ENCODE measurements at regions not wholly inside any gene's neighbourhood (a gene's known extent, or its start where the extent isn't known, plus 50 kb on each side); places are given as distances from the start of the nearest gene placed in this dataset.

DNA sequence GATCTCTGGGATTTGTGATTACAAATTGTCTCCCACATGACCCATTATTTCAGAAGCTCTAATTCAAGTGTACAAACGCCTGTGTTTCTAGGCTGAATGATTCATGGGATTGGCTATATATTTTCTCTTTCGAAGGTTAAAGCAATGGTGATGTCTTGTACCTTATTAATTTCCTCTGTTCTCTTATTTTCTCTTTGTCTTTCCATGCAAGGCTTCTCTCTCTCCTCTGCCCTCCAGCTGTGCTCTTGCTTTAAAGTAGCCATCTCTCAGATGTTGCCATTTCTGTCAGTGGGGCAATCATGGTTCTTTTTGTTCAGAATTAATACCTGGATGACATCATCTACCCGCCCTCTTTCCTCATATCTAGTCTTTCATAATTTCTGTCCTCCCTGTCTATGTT is 184.3 kb upstream of the ATP10B start:
- FAIRE-seq (no peak), DNase-seq (ENCODE audit: low read depth, low spot score) (no peak), ATAC-seq (no peak)
- intact Hi-C loops (cut with micrococcal nuclease; ENCODE audit: unreplicated experiment), result no loop called here
- SMC1A ChIA-PET (ENCODE audit: uncharacterized antibody, unreplicated experiment), result no interaction called here
- Histone ChIP-seq H3K9me3 (replicated peaks; ENCODE audit: control insufficient read depth, insufficient read depth, low read length) (no peaks in the 10 kb centered on the region), H3K4me3 (no peak overlapping the region), H3K4me2 (ENCODE audit: control insufficient read depth, insufficient read depth) (no peak overlapping the region), H3K27me3 (replicated peaks in 1 of 2; ENCODE audit: control insufficient read depth in 2 of 2, insufficient read depth in 2 of 2, low read length in 1 of 2) (no peaks in the 10 kb centered on the region), H2AFZ (ENCODE audit: control insufficient read depth, low read depth, low read length) (no peak overlapping the region), H3K79me2 (ENCODE audit: control insufficient read depth, insufficient read depth, low read length) (no peaks in the 10 kb centered on the region), H3K4me1 (ENCODE audit: control insufficient read depth, insufficient read depth, low read length) (no peaks in the 10 kb centered on the region), H4K20me1 (ENCODE audit: control insufficient read depth, insufficient read depth) (no peaks in the 10 kb centered on the region), H3K36me3 (ENCODE audit: control insufficient read depth in 2 of 2, insufficient read depth in 2 of 2, low read length in 1 of 2) (no peaks in the 10 kb centered on the region), H3K27ac (ENCODE audit: control insufficient read depth, insufficient read depth) (no peak overlapping the region), H3K9ac (ENCODE audit: control insufficient read depth, insufficient read depth, low read length) (no peak overlapping the region)
- TF ChIP-seq, protein P1, sequence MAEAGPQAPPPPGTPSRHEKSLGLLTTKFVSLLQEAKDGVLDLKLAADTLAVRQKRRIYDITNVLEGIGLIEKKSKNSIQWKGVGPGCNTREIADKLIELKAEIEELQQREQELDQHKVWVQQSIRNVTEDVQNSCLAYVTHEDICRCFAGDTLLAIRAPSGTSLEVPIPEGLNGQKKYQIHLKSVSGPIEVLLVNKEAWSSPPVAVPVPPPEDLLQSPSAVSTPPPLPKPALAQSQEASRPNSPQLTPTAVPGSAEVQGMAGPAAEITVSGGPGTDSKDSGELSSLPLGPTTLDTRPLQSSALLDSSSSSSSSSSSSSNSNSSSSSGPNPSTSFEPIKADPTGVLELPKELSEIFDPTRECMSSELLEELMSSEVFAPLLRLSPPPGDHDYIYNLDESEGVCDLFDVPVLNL (IDR thresholded peaks at IDR 0.05; ENCODE audit: low read depth, low read length), result no peak
- TF ChIP-seq MXI1 (IDR thresholded peaks at IDR 0.05; ENCODE audit: low read depth, low read length) (no peak), RBBP5 (conservative IDR thresholded peaks at IDR 0.05) (no peak), NFIC (IDR thresholded peaks at IDR 0.05; ENCODE audit: low read depth, low read length) (no peak), NFXL1 (IDR thresholded peaks at IDR 0.05; ENCODE audit: borderline replicate concordance) (no peak), GABPA (IDR thresholded peaks at IDR 0.05; ENCODE audit: low read depth) (no peak), SIN3A (IDR thresholded peaks at IDR 0.05; ENCODE audit: low read depth, low read length) (no peak), SMAD1 (IDR thresholded peaks at IDR 0.05; ENCODE audit: low read depth, partially characterized antibody) (no peak), FOXM1 (IDR thresholded peaks at IDR 0.05; ENCODE audit: low read depth, low read length) (no peak), CEBPB (IDR thresholded peaks at IDR 0.05; ENCODE audit: borderline replicate concordance in 1 of 2, low read depth in 2 of 2, low read length in 2 of 2) (no peak), ZNF24 (IDR thresholded peaks at IDR 0.05) (no peak), ZNF622 (IDR thresholded peaks at IDR 0.05) (no peak), ZSCAN29 (IDR thresholded peaks at IDR 0.05) (no peak), SUPT20H (IDR thresholded peaks at IDR 0.05; ENCODE audit: borderline replicate concordance, control insufficient read depth, low read depth, low read length) (no peak), TCF3 (IDR thresholded peaks at IDR 0.05; ENCODE audit: borderline replicate concordance, insufficient read depth, low read depth, low read length) (no peak), RUNX3 (IDR thresholded peaks at IDR 0.05; ENCODE audit: low read length) (no peak)
- TF ChIP-seq, protein P2, sequence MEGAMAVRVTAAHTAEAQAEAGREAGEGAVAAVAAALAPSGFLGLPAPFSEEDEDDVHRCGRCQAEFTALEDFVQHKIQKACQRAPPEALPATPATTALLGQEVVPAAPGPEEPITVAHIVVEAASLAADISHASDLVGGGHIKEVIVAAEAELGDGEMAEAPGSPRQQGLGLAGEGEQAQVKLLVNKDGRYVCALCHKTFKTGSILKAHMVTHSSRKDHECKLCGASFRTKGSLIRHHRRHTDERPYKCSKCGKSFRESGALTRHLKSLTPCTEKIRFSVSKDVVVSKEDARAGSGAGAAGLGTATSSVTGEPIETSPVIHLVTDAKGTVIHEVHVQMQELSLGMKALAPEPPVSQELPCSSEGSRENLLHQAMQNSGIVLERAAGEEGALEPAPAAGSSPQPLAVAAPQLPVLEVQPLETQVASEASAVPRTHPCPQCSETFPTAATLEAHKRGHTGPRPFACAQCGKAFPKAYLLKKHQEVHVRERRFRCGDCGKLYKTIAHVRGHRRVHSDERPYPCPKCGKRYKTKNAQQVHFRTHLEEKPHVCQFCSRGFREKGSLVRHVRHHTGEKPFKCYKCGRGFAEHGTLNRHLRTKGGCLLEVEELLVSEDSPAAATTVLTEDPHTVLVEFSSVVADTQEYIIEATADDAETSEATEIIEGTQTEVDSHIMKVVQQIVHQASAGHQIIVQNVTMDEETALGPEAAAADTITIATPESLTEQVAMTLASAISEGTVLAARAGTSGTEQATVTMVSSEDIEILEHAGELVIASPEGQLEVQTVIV (IDR thresholded peaks at IDR 0.05; ENCODE audit: borderline replicate concordance, partially characterized antibody), result no peak
- TF ChIP-seq, protein P3, sequence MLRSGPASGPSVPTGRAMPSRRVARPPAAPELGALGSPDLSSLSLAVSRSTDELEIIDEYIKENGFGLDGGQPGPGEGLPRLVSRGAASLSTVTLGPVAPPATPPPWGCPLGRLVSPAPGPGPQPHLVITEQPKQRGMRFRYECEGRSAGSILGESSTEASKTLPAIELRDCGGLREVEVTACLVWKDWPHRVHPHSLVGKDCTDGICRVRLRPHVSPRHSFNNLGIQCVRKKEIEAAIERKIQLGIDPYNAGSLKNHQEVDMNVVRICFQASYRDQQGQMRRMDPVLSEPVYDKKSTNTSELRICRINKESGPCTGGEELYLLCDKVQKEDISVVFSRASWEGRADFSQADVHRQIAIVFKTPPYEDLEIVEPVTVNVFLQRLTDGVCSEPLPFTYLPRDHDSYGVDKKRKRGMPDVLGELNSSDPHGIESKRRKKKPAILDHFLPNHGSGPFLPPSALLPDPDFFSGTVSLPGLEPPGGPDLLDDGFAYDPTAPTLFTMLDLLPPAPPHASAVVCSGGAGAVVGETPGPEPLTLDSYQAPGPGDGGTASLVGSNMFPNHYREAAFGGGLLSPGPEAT (IDR thresholded peaks at IDR 0.05; ENCODE audit: low read depth), result no peak
- TF ChIP-seq, protein P4, sequence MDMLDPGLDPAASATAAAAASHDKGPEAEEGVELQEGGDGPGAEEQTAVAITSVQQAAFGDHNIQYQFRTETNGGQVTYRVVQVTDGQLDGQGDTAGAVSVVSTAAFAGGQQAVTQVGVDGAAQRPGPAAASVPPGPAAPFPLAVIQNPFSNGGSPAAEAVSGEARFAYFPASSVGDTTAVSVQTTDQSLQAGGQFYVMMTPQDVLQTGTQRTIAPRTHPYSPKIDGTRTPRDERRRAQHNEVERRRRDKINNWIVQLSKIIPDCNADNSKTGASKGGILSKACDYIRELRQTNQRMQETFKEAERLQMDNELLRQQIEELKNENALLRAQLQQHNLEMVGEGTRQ (IDR thresholded peaks at IDR 0.05; ENCODE audit: borderline replicate concordance, low read depth, low read length), result no peak
- BruUV-seq (replicated peaks), result no TSS peak
- in situ Hi-C loops (cut with MboI), result no loop called here
- WGBS (ENCODE audit: insufficient coverage, insufficient replicate concordance, low lambda C conversion rate, missing lambda C conversion rate), result 14% methylated on average over 3 of the region's 3 CpGs
- CTCF ChIA-PET, result no interaction called here
- POLR2A ChIA-PET, result no interaction called here
- RAD21 ChIA-PET (ENCODE audit: unreplicated experiment), result no interaction called here

Data from GM12878 (cell line).